Endothelial cell of umbilical vein (primary cell): ENCODE measurements at regions not wholly inside any gene's neighbourhood (a gene's known extent, or its start where the extent isn't known, plus 50 kb on each side); places are given as distances from the start of the nearest gene placed in this dataset.

Experiments used
- CTCF ChIP-seq, 2 donors: IDR thresholded peaks; 1 replicate in 1 of 2; 2 replicates in 1 of 2; pipeline ENCODE4 v1.5.1; 2011; ENCODE audit warnings: low read length in 2 of 2, mild to moderate bottlenecking in 2 of 2, moderate library complexity in 2 of 2, control low read depth in 1 of 2, inconsistent platforms in 1 of 2, low read depth in 1 of 2; ENCODE audit not compliant: insufficient read depth in 1 of 2; ENCODE audit errors: extremely low read depth in 1 of 2
- EZH2 ChIP-seq: IDR thresholded peaks from 2 replicates; pipeline ENCODE4 v1.6.1; 2012; ENCODE audit warnings: borderline replicate concordance, low read depth, mild to moderate bottlenecking, moderate library complexity, low read length, inconsistent platforms; ENCODE audit not compliant: severe bottlenecking
- FOS ChIP-seq: IDR thresholded peaks from 2 replicates; pipeline ENCODE4 v1.6.1; 2011; ENCODE audit warnings: mild to moderate bottlenecking, low read length, moderate library complexity, borderline replicate concordance; ENCODE audit not compliant: insufficient read depth
- JUN ChIP-seq: IDR thresholded peaks from 2 replicates; pipeline ENCODE4 v1.6.1; 2011; ENCODE audit warnings: borderline replicate concordance, low read depth; ENCODE audit not compliant: insufficient read length, insufficient read depth
- POLR2A ChIP-seq: IDR thresholded peaks from 2 replicates; pipeline ENCODE4 v1.6.1; 2012; ENCODE audit warnings: low read depth, mild to moderate bottlenecking, control low read depth, low read length
- POLR2AphosphoS5 ChIP-seq: IDR thresholded peaks from 2 replicates; pipeline ENCODE4 v1.6.1; 2012; ENCODE audit warnings: low read depth, mild to moderate bottlenecking, control low read depth, low read length, moderate library complexity; ENCODE audit not compliant: insufficient read depth
- TF ChIP-seq, protein P1 (sequence below): IDR thresholded peaks from 2 replicates; pipeline ENCODE4 v1.6.1; 2011; ENCODE audit not compliant: insufficient read depth, insufficient read length

GRCh38 chr13:71962126-71962525 lies 95.1 kb upstream of the DACH1 start:
- TF ChIP-seq, protein P1, sequence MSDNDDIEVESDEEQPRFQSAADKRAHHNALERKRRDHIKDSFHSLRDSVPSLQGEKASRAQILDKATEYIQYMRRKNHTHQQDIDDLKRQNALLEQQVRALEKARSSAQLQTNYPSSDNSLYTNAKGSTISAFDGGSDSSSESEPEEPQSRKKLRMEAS = no peak
- TF ChIP-seq POLR2A = no peak
- no peak for TF ChIP-seq EZH2
- no peak for TF ChIP-seq CTCF (IDR thresholded peaks at IDR 0.05; ENCODE audit: extremely low read depth in 1 of 2, insufficient read depth in 1 of 2, low read depth in 1 of 2, low read length in 2 of 2)
- no peak for TF ChIP-seq JUN
- no peak for TF ChIP-seq FOS
- TF ChIP-seq POLR2AphosphoS5 = no peak
